Embryonic facial prominence (tissue), 1 donor: ENCODE measurements at regions not wholly inside any gene's neighbourhood (a gene's known extent, or its start where the extent isn't known, plus 50 kb on each side); places are given as distances from the start of the nearest gene placed in this dataset.
A peak's percentile ranks its signal among the peaks of the same experiment; 100 is the strongest.
"Not testable (repeated sequence)": the region's sequence is repeated elsewhere in the genome, so short reads cannot be mapped to it uniquely, and the experiment has no call there.

Experiments
- DNase-seq: peaks from one replicate; pipeline ENCODE4 v3.0.0-alpha.2; 2016; ENCODE audit errors: extremely low spot score

DNA sequence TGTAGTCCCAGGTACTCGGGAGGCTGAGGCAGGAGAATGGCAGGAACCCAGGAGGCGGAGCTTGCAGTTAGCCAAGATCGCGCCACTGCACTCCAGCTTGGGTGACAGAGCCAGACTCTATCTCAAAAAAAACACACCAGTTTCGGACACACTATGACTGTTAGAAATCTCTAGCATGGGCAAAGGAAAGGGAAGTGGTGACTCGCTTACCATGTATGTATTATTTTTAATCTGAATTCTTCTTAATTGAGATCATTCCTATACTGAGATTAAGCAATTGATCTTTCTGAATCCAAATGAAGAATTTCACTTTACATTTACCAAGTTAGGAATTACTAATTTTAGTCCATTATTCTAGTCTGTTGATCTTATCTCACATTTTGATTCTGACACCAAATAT is 459.2 kb upstream of the ALCAM start:
- no peak for DNase-seq

DNA sequence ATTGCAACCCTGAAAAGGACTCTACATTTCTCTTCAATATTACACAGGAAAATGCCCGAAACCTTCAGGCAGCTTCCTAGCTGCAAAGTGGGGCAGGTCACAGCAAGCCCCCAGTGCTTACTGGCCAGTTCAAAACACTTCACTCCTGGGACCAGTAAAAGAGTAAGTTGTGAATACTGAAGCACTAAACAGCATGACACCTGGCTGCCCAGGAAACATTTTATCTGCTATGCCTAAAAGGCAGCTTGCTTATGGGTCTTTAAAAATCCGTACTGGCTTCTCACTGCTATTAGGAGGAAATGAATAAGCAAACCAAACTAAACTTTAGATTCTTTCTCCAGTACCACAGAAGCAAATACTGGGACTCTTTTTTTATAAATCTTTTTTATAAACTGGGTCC is 457.9 kb upstream of the ALCAM start:
- DNase-seq, result no peak

DNA sequence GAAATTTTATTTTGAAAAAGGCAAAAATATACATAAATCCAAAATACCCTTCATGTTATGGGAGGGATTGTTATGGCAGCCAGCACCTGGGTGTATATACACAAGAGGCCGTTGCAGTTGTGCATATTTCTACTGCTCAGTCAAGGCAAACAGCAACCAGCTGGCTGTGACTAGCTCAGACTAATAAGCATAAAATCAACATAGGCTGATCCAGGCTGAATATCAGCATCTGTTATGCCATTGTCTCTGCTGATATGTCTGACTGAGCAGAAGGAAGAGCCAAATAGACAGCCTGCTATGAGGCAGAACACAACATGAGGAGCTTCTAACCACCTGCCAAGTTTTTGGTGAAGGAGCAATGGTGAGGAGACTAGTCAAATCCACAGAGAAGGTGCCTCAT is 457.5 kb upstream of the ALCAM start:
- DNase-seq, result peak; percentile 22

DNA sequence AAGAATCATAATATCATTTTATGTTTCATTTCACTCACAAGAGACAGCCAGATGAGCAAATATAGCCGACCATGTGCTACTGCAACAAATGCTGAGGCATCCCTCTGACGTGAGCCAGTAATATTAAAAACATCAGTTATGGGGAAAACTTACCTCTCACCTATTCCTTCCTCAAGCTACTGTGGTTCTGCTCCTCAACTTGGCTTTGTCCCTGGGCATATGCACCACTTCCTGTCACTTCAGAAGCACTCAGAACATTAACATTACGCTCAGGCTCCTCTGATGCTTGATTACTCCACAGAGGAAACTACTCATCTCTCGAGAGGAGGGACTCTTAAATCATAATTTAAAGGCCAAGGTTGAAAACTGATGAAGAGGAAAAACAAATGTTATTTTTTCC is 457.0 kb upstream of the ALCAM start:
- DNase-seq, result no peak

DNA sequence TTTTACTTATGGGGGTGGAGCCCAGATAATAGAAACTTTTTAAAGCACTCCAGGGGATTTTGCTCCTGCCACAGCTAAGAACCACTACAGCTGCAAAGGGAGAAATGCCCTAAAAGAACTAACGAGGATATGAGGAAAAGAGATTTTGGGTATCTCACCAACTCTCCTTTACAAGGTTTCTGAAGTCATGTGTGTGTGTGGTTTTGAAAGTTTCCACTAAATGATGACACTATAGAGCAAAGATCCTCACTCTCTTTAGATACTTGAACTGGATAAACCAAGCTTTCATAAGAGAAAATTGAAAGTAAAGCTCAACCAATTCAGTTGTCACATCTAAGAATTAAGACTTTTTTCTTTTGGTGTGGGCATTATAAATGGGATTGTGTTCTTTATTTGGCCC is 455.3 kb upstream of the ALCAM start:
- DNase-seq, result no peak

DNA sequence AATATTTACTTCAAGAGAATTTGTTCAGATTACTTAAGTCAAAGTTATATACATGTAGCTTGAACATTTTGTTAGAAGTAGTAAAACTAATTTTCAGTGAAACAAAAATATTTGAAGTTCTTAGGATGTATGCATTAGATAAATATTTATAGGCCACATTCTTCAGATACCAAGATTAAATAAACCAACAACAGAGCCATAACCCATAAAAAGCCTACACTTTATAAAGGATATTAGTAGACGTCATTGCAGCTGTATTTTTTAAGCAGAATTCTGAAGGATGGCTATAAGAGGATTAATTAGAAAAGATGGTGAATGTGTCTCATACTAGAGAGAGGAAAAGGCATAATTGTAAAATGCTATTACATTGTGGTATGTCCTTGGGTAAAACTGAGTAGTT is 449.7 kb upstream of the ALCAM start:
- no peak for DNase-seq

DNA sequence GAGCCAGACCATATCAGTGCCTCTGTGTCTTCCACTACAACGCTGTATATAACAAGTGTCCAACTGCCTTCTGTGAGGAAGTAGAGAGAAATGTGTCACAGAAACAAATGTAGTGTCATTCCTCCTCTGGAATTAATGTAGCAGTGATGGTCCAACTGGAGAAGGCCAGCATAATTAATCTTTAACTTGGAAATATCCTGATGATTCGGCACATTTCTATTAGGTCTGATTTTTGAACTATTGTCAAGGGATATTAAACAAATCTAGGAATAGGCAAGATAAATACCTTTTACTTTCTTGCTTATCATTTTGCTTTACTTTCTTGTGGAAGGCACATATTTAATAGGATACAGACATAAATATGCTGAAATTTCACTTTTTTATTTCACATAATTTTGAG is 446.2 kb upstream of the ALCAM start:
- DNase-seq, result no peak

DNA sequence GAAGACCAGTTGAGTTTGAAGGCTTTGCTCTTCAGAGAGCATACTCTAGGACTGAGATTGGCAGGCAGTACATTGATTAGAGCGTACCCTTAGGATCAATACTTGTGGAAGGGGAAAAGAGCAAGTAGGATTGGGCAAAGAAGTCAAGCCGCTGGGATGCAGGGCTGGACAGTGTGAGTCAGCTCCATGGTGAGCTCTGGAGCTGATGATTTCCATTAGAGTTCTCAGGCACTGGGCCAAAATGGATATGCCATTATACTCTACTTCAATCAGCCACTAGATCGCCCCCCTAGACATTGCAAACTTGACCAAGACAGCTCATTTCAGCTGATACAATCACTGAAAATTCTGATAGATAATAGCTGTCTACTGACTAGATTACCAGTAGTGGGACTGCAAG is 432.7 kb upstream of the ALCAM start:
- DNase-seq, result no peak

DNA sequence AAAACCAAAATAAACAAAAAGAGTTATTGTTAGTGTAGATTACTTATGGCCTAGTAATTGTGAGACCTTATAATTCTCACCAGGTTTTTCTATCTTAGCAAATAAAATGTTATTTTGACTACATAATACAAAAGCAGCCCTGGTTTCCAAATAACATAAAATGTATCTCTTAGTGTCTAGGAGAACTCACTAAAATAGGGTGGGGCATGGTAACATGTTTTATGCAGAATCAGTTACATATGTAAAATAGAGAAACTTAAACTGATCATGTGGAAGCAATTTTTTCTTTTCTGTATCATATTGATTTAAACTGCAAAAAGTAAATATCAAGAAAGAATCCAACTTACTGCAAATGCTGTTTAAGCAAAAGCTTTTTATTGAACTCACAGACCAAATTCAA is 431.1 kb upstream of the ALCAM start:
- DNase-seq, result no peak

DNA sequence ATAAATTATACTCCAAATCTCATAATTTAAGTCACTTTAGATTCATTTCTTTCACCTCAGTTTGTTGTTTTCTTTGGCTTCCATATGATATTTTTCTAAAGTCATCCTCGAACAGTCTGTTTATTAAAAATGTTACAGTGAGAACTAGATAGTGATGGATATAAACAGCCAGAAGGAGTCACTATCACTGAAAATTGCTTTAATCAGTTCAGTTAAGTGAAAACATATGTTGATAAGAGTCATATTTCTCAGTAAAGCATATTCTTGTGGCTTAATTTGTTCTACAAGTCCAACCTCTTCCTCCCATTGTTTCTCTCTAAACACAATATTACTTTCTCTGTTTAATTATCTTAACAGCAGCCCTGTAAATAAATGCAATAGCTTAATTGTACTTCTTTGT is 427.5 kb upstream of the ALCAM start:
- DNase-seq, result no peak

DNA sequence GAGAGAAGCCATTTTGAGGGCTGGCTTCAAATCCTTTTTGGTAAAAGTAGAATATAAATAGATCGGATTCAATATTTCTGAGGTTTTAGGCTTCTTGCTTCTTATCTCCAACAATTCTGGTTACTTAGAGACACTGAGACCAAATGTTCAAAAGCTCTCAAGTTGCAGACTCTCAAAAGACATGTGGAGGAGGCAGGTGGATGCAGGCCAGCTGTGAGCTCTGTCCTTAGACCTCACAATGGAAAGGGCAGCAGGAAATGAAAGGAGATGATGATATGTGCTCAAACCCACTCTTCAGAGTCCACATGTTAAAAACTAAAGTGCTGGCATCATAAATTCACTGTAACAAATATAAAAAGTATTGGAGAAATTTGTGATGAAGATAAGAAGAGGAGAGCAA is 424.9 kb upstream of the ALCAM start:
- DNase-seq, result no peak

DNA sequence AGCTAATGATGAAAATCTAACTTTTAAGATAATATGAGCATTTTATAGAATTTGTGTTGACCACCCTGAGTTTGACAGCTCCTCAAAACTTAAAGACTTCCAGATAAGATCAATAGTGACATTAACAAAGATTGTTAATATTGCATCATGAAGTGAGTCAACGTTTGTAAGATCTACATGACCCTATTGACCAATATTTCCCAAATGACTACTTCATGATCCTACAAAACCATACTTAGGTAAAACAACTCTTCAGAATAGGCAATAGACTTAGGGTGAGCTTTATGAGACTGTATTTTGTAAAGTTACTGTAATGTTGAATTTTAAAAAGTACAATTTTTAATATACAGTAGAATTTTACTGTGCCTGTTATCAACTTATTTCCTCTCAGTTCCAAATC is 422.7 kb upstream of the ALCAM start:
- no peak for DNase-seq

DNA sequence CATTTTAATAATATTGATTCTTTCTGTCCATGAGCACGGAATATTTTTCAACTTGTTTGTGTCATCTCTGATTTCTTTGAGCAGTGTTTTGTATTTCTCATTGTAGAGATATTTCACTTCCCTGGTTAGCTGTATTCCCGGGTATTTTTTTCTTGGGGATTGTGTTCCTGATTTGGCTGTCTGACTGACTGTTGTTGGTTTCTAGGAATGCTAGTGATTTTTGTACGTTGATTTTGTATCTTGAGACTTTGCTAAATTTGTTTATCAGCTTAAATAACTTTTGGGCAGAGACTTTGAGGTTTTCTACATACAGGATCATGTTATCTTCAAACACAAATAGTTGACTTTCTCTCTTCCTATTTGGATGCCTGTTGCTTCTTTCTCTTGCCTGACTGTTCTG is 418.8 kb upstream of the ALCAM start:
- no peak for DNase-seq

DNA sequence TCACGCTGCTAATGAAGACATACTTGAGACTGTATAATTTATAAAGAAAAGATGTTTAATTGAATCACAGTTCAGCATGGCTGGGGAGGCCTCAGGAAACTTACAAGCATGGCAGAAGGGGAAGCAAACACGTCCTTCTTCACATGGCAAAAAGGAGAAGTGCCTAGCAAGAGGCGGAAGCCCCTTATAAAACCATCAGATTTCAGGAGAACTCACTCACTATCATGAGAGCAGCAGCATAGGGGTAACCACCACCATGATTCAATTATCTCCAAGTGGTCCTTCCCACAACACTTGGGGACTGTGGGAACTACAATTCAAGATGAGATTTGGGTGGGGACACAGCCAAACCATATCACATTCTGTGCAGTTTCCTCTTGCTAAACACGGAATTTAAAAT is 416.9 kb upstream of the ALCAM start:
- DNase-seq, result not testable (repeated sequence)

DNA sequence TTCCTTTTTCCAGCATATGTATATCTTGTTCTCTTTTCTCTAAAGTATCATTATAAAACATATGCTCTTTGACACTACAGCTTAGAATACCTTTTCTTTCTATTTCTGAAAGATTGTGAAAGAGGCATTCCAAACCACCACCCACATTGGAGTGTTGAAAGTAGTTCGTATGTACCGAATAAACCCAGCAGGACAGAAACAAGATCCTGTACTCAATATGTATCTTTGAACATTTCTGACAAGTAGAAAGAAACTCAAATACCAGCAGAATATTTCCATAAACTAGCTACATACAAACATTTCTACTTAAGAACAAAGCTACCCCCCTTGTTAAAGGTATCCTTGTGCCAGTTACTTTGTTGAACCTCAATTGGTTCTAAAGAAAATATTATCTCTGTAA is 415.3 kb upstream of the ALCAM start:
- DNase-seq, result no peak

DNA sequence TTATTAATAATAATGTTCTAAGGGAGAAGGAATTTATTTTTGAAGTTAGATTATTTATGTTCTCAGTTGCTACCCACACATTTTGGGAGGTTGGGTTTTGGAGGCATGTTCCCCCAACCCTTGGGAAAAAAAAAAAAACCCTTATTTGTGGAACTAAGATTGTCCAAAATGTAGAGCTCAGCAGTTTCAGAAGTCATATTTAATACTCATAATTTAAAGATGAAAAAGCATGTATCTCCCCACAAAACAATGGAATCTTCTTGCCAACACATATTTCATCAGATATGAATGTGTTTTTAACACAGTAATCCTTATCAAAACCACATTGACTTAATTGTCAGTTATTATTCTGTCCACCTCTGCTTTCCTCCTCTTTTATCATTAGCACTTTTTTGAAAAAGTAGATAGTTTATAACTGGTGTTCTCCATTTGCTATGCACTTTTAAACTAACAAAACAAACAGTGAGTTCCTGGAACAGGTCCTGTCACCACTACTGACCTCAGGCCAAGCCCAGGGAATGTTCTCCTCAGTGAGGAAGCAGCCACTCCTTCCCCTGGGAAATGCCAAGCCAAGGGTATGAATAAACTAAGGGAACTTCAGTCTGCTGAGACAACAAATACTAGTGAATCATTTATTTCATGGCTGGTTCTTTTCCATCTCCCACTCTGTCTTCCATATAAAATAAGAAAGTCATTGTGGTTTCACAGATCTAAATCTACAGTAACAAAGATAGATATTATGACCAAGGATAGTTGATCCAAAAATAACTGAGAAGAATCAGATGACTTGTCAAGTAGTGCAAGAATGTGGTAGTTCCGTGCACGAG is 414.4 kb upstream of the ALCAM start:
- no peak for DNase-seq

DNA sequence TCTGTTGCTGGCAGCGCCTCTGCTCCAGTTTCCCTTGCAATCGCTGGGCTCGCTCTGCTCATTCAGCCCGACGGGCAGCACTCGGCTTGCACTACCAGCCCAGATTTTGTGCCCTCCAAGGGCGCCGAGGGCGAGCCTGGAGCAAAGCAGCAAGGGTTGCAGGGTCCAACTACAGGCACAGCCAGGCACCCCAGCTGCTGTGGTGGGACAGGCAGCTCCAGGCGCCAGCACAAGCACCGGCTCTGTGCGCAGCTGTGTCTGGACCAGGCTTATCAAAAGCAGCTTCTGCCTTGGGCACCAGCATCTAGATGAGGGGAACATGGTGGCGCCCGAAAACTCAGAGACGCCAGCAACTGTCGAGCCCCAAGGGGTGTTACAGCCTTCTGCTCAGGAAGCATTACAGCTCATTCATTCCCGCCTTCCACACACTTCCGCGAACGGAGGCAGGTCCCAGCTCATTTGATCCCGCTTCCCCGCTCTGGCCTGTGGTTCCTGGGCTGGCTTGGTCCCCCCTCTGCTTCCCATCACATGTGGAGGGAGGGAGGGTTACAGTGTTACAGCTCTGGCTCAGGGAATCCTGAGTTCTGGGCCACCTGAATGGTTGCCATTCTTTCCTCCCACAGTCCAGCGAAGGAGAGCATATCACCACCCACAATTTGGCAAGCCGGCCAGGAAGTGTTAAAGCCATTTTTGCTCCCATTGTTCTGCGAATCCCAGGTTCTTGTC is 409.9 kb upstream of the ALCAM start:
- no peak for DNase-seq

DNA sequence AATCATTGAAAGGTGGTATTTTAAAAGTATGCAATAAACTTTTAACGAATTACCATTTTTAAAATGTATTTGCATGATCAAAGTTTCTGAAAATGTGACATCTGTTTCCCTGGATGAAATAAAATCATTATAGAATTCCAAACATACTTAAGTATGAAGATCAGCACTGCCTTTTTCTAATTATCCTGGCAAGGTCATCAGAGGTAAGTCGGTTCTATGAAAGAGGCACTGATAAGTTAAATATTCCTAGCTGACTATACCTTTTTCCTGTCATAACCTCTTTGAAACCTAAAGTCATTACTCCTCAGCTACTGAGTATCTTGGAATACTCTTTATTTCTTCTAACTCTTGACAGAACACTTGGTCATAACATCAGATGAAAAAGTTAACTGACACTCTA is 406.1 kb upstream of the ALCAM start:
- DNase-seq, result no peak

DNA sequence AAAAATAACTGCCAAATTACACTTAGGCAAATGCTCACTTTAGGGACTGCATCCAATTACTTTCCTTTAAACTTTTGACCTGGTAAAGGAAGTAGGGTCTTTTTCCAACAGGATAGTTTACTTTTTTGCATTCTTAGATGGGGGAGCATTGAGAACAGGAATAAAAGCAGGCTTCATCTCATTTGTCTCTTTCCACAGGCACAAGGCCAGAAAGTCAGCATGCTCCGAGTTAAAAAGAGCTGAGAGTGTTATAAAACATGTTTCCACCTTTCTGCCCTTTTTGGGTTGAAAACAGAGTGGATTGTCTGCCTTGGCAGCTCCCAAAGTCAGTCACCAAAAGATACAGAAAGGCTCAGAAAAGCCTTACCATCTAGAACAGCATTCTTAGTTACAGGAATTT is 404.9 kb upstream of the ALCAM start:
- no peak for DNase-seq

DNA sequence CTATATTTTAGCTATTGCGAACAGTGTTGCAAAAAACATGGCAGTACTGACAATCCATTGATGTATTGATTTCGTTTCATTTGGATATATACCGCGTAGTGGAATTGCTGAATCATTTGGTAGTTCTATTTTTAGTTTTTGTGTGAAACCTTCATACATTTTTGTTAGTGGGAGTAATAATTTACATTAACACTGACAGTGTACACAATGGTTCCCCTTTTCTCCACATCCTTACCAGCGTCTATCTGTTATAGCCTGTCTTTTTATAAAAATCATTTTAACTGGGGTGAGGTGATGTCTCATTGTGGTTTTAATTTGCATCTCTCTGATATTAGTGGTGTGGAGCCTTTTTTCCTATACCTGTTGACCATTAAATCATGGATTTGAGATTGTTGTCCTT is 392.4 kb upstream of the ALCAM start:
- DNase-seq, result no peak

DNA sequence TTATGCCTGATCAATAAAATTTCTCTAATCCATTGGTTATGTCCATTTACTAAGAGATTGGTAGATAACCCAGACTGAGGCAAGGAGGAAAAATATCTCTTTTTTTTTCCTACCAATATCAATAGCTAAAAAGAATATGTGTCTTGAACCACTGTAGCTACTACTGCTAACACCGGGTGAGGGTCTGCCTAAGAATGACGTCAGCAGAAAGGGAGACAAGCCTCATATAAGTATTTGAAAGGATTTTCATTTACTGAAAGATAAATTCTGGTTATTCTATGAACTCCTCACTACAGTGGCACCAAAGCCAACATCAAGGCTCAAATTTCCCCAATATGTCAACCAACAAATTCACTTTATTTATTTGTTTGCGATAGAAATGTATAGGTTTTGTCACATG is 389.0 kb upstream of the ALCAM start:
- no peak for DNase-seq

DNA sequence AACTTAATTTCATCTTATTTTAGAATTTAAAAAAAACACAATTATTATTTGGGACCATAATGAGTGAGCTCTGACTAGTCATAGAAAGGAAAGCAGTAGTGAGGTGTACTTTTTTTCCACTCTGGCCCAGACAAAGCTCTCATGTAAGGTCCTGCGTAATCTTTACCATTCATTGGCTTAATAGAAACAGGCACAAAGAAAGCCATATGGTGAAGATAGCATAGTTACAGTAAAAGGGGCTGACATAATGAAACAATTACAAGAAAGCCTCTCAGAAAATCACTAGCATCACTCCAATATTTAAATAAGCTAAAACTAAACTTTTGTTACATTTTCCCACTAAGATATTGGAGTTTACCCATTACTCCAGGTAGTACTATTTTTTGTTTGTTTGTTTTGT is 384.6 kb upstream of the ALCAM start:
- DNase-seq, result no peak

DNA sequence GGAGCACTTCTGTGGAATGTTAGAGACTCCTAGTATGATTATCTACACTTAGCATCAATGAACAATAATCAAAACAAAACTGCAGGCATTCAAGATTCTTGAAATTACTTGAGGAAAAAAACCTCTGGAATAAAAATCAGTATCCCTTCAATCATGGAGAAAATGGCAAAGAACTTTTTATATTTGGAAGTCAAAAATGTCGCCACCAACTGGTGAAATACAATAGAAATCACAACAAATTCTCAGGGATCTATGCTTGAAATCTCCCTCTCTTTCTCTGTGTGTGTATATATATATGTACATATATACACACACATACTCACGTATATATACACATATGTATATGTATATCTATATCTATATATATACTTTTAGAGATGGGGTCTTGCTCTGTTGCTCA is 378.9 kb upstream of the ALCAM start:
- DNase-seq, result no peak

DNA sequence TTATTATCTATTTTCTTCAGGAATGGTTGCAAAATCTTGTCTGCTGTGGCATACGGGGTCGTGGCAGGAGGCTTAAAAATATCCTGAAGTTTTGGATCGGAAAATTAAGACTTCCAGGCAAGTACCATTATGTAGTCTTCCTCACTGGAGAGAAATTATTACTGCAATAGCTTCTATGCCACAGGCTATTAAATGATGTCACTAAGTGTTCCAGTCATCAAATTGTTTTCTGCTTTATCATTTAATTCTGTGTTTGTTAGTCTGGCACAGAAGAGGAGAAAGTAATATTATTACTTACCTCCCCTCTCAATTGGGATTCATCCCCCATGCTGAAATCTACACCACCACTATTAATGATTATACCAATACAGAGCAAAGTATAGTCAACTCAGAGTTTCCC is 378.2 kb upstream of the ALCAM start:
- DNase-seq, result no peak
